HL-60 (cell line): ENCODE measurements at regions not wholly inside any gene's neighbourhood (a gene's known extent, or its start where the extent isn't known, plus 50 kb on each side); places are given as distances from the start of the nearest gene placed in this dataset.

Experiments
- DNase-seq, 2 experiments: peaks; one replicate each; pipeline ENCODE4 v3.0.0-alpha.2; 2010 to 2020; ENCODE audit warnings: low read depth in 1 of 2, low spot score in 1 of 2
- H3K27ac ChIP-seq: fragments of 250-450 bp; sonication (Bioruptor Pico); replicated peaks from 2 replicates; pipeline ENCODE4 v1.5.1; 2020; ENCODE audit warnings: mild to moderate bottlenecking, moderate library complexity
- H3K27me3 ChIP-seq: fragments of 250-450 bp; sonication (Bioruptor Pico); 2 replicates; pipeline ENCODE4 v1.5.1; 2021; ENCODE audit warnings: mild to moderate bottlenecking, moderate library complexity; ENCODE audit not compliant: insufficient read depth, poor library complexity, severe bottlenecking
- H3K4me3 ChIP-seq: replicated peaks from 2 replicates; pipeline ENCODE4 v1.5.1; 2011; ENCODE audit warnings: mild to moderate bottlenecking, control low read depth, low read length; ENCODE audit not compliant: insufficient read depth
- GABPA ChIP-seq: IDR thresholded peaks from 2 replicates; pipeline ENCODE4 v1.6.1; 2012; ENCODE audit warnings: low read depth
- POLR2AphosphoS5 ChIP-seq: IDR thresholded peaks from 2 replicates; pipeline ENCODE4 v1.6.1; 2012; ENCODE audit warnings: low read depth
- SPI1 ChIP-seq: IDR thresholded peaks from 2 replicates; pipeline ENCODE4 v1.6.1; 2012; ENCODE audit warnings: low read depth, mild to moderate bottlenecking, borderline replicate concordance
- TF ChIP-seq, protein P1 (sequence below): IDR thresholded peaks from 2 replicates; pipeline ENCODE4 v1.6.1; 2012; ENCODE audit warnings: low read depth; ENCODE audit not compliant: insufficient replicate concordance
- TF ChIP-seq, protein P2 (sequence below): IDR thresholded peaks from one replicate; pipeline ENCODE4 v1.5.1; 2011; ENCODE audit warnings: low read length, control low read depth, inconsistent platforms; ENCODE audit not compliant: insufficient read depth

DNA sequence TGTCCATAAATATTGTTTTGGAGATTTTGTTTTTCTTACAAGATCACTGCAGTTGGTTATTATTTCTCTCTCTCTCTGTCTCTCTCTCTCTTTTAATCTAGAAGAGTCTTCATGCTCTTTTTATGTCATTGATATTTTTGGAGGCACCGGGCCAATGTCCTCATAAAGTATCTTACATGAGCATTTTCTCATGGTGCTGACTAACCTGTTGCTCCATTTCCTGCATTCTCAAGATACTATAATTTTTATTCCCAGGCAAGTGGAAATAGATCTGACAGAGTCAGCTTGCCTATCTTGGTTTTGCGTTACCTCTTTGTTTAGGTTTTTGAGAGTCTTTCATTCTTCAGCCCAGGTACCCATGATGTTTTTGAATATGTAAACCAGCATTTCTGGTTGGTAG, 938.8 kb upstream of the FBXO33 start:
- TF ChIP-seq, protein P1, sequence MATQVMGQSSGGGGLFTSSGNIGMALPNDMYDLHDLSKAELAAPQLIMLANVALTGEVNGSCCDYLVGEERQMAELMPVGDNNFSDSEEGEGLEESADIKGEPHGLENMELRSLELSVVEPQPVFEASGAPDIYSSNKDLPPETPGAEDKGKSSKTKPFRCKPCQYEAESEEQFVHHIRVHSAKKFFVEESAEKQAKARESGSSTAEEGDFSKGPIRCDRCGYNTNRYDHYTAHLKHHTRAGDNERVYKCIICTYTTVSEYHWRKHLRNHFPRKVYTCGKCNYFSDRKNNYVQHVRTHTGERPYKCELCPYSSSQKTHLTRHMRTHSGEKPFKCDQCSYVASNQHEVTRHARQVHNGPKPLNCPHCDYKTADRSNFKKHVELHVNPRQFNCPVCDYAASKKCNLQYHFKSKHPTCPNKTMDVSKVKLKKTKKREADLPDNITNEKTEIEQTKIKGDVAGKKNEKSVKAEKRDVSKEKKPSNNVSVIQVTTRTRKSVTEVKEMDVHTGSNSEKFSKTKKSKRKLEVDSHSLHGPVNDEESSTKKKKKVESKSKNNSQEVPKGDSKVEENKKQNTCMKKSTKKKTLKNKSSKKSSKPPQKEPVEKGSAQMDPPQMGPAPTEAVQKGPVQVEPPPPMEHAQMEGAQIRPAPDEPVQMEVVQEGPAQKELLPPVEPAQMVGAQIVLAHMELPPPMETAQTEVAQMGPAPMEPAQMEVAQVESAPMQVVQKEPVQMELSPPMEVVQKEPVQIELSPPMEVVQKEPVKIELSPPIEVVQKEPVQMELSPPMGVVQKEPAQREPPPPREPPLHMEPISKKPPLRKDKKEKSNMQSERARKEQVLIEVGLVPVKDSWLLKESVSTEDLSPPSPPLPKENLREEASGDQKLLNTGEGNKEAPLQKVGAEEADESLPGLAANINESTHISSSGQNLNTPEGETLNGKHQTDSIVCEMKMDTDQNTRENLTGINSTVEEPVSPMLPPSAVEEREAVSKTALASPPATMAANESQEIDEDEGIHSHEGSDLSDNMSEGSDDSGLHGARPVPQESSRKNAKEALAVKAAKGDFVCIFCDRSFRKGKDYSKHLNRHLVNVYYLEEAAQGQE, result no peak
- no peak for TF ChIP-seq POLR2AphosphoS5
- Histone ChIP-seq H3K4me3 (no peak overlapping the region), H3K27me3 (no peaks in the 10 kb centered on the region), H3K27ac (no peak overlapping the region)
- no peak for DNase-seq

DNA sequence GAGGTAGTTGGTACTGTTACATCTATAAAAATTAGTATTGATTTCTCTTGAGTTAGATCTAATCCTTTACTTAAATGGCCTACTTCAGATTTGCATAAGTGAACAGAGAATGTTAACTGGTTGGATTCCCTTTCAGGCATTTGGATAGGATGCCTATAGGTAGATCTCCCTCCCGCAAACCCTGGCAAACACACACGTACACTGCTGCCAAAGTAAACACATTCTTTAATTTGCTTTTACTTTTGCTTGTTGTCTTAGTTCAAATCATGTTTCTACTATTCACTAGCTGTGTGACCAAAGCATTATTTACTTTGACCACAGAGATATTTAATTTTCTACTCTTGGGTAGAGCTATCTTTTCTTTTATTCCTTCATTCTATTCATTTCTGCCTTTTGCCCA, 936.1 kb upstream of the FBXO33 start:
- no peak for DNase-seq
- H3K4me3 ChIP-seq, result no peak overlapping the region
- TF ChIP-seq SPI1, result no peak
- TF ChIP-seq POLR2AphosphoS5, result no peak
- TF ChIP-seq, protein P2, sequence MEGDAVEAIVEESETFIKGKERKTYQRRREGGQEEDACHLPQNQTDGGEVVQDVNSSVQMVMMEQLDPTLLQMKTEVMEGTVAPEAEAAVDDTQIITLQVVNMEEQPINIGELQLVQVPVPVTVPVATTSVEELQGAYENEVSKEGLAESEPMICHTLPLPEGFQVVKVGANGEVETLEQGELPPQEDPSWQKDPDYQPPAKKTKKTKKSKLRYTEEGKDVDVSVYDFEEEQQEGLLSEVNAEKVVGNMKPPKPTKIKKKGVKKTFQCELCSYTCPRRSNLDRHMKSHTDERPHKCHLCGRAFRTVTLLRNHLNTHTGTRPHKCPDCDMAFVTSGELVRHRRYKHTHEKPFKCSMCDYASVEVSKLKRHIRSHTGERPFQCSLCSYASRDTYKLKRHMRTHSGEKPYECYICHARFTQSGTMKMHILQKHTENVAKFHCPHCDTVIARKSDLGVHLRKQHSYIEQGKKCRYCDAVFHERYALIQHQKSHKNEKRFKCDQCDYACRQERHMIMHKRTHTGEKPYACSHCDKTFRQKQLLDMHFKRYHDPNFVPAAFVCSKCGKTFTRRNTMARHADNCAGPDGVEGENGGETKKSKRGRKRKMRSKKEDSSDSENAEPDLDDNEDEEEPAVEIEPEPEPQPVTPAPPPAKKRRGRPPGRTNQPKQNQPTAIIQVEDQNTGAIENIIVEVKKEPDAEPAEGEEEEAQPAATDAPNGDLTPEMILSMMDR, result no peak
- TF ChIP-seq GABPA, result no peak
- TF ChIP-seq, protein P1, result no peak
- H3K27me3 ChIP-seq, result no peaks in the 10 kb centered on the region
- H3K27ac ChIP-seq, result no peak overlapping the region

DNA sequence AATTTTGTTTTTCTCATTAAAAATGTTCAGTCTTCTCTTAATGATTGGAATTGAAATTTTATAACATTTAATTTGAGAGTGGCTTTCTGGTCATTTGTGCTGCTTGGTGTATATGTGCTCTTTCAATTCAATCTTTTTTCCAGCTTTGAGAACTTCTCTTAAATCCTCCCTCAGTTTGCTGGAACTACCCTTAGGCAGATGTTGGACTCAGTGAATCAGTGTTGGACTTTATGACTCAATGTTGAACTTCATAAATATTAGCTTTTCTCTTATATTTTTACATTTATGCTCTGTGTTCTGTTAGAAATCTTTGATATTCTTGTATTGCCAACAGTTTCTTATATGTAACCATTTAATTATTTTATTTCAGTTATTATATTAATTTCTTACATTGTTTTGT, 935.5 kb upstream of the FBXO33 start:
- H3K4me3 ChIP-seq, result no peak overlapping the region
- TF ChIP-seq, protein P1, result no peak
- TF ChIP-seq, protein P2, result no peak
- TF ChIP-seq POLR2AphosphoS5 (no peak), GABPA (no peak), SPI1 (no peak)
- no peak overlapping the region for H3K27ac ChIP-seq
- no peaks in the 10 kb centered on the region for H3K27me3 ChIP-seq
- no peak for DNase-seq

DNA sequence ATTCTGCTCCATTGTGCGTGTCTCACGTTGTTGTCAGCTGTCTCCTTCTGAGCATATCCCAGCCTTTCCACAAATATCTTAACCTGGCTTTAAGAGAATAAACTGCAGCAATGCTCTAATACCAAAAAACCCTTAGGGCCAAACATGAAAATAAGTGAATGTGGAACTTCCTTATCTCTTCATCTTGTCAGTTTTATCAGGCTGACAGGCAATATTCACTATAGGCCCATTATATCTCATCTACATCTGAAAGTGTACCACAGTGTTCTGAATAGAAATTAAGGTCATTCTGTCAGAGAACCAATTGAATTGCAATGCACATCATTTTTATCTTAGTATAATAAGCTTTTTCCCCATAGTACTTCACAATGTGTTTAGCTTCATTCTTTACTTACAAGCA, 933.1 kb upstream of the FBXO33 start:
- TF ChIP-seq SPI1, result no peak
- TF ChIP-seq, protein P1, result no peak
- no peak for TF ChIP-seq GABPA
- no peak for TF ChIP-seq POLR2AphosphoS5
- TF ChIP-seq, protein P2, result no peak
- no peak for DNase-seq
- Histone ChIP-seq H3K27ac (no peak overlapping the region), H3K4me3 (no peak overlapping the region), H3K27me3 (no peaks in the 10 kb centered on the region)
